ENCODE measurements at regions not wholly inside any gene's neighbourhood (a gene's known extent, or its start where the extent isn't known, plus 50 kb on each side); places are given as distances from the start of the nearest gene placed in this dataset.

DNA sequence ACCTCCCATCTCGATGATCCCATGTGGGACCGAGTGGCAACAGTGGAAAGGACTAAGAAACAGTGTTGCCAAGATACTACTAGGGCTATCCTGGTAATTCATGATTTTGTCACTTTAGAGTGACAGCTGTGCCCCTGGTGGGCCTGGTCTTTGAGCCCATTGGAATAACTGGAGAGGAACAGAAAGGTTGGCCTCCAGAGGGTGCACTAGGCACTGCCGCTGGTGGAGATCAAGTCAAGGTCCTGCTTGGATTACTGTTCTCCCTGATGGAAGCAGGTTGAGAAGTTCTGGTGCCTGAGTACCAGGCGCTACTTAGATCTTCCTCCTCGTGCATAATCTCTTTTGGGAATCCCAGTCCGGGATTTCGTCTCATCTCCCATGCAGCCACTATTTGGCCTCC lies 129.6 kb downstream of the SEC61B start:
- H3K4me2 ChIP-seq (ENCODE audit: low read length) = no peak overlapping the region
- intact Hi-C loops (cut with micrococcal nuclease) = no loop called here
- no peaks in the 10 kb centered on the region for H3K4me1 ChIP-seq (ENCODE audit: insufficient read depth, low read length)
- H4K20me1 ChIP-seq (ENCODE audit: low read length) = no peaks in the 10 kb centered on the region
- H3K36me3 ChIP-seq (ENCODE audit: low read depth, low read length) = no peaks in the 10 kb centered on the region
- DNase-seq = no peak
- H3K9me2 ChIP-seq (replicated peaks; ENCODE audit: low read length) = no peaks in the 10 kb centered on the region
- H3F3A ChIP-seq (ENCODE audit: low read length, unreplicated experiment) = no peaks in the 10 kb centered on the region
- no peak overlapping the region for H3K27ac ChIP-seq (ENCODE audit: low read length)
- CTCF ChIA-PET = no interaction called here
- H3K27me3 ChIP-seq (ENCODE audit: low read length) = peaks cover 12% of the 10 kb centered on the region
- H2AFZ ChIP-seq (ENCODE audit: low read length) = no peak overlapping the region
- BruUV-seq (replicated peaks) = no TSS peak
- no peaks in the 10 kb centered on the region for H3K9me3 ChIP-seq (ENCODE audit: low read length)
- TF ChIP-seq EZH2 (IDR thresholded peaks at IDR 0.05; ENCODE audit: low read length, unreplicated experiment) = no peak
- TF ChIP-seq CTCF (conservative IDR thresholded peaks at IDR 0.05; ENCODE audit: low read depth, low read length) = 0 out of 2 replicates have a peak, but pooled peaks have one; percentile 15
- POLR2A ChIA-PET (ENCODE audit: unreplicated experiment) = no interaction called here
- no peaks in the 10 kb centered on the region for H3K79me2 ChIP-seq (ENCODE audit: low read length)
- H3K9ac ChIP-seq (ENCODE audit: low read length) = no peak overlapping the region
- ATAC-seq = no peak
- no peak overlapping the region for H3K4me3 ChIP-seq (ENCODE audit: low read length)

DNA sequence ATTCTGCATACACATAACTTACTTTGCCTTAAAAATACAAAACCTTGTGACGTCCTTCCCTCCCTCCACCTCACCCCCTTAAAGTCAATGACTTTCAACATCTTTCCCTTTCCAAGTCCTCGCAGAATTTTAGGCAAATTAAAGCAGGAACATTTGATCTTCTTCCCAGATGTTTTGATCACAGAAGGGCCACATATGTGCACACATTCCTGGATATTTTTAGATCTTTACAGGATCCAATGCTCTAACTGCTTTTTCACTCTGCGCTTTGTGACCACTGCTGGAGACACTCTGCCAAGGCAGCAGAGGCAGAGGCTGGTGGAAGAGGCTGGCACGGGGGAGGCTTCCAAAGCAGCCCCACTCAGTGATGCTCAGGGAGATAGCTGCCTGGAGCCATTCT lies 130.7 kb downstream of the SEC61B start:
- no peak overlapping the region for H3K4me3 ChIP-seq (ENCODE audit: low read length)
- ChIA-PET POLR2A (ENCODE audit: unreplicated experiment) (no interaction called here), CTCF (no interaction called here)
- no peaks in the 10 kb centered on the region for H3F3A ChIP-seq (ENCODE audit: low read length, unreplicated experiment)
- no peak overlapping the region for H3K27ac ChIP-seq (ENCODE audit: low read length)
- H3K4me1 ChIP-seq (ENCODE audit: insufficient read depth, low read length) = no peaks in the 10 kb centered on the region
- ATAC-seq (no peak), DNase-seq (no peak)
- H2AFZ ChIP-seq (ENCODE audit: low read length) = no peak overlapping the region
- H4K20me1 ChIP-seq (ENCODE audit: low read length) = no peaks in the 10 kb centered on the region
- TF ChIP-seq EZH2phosphoT487 (IDR thresholded peaks at IDR 0.05; ENCODE audit: borderline replicate concordance, low read length) (no peak), CTCF (conservative IDR thresholded peaks at IDR 0.05; ENCODE audit: low read depth, low read length) (no peak), EZH2 (IDR thresholded peaks at IDR 0.05; ENCODE audit: low read length, unreplicated experiment) (no peak)
- no peaks in the 10 kb centered on the region for H3K79me2 ChIP-seq (ENCODE audit: low read length)
- no peaks in the 10 kb centered on the region for H3K9me2 ChIP-seq (replicated peaks; ENCODE audit: low read length)
- H3K36me3 ChIP-seq (ENCODE audit: low read depth, low read length) = no peaks in the 10 kb centered on the region
- peaks cover 16% of the 10 kb centered on the region for H3K27me3 ChIP-seq (ENCODE audit: low read length)
- intact Hi-C loops (cut with micrococcal nuclease) = no loop called here
- no peaks in the 10 kb centered on the region for H3K9me3 ChIP-seq (ENCODE audit: low read length)
- no peak overlapping the region for H3K4me2 ChIP-seq (ENCODE audit: low read length)
- H3K9ac ChIP-seq (ENCODE audit: low read length) = no peak overlapping the region
- BruUV-seq (replicated peaks) = no TSS peak

DNA sequence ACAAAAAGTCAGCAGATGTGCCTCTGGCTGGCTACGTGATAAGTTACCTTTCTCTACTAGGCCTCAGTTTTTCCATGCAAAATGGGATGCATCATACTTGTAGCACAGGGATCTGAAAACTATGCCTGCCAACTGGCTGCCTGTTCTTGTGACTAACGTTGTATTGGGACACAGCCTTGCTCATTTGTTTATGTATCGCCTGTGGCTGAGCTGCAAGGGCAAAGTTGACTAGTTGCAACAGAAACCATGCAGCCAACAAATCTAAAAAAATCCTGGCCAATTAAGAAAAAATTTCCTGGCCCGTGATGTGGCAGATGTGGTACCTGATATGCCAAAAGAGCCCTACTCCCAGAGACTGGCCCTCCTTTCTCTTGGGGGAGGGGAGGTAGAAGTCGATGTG lies 131.3 kb downstream of the SEC61B start:
- Histone ChIP-seq H3K27ac (ENCODE audit: low read length) (no peak overlapping the region), H3K79me2 (ENCODE audit: low read length) (no peaks in the 10 kb centered on the region), H3F3A (ENCODE audit: low read length, unreplicated experiment) (no peaks in the 10 kb centered on the region), H3K36me3 (ENCODE audit: low read depth, low read length) (no peaks in the 10 kb centered on the region), H3K4me3 (ENCODE audit: low read length) (no peak overlapping the region), H4K20me1 (ENCODE audit: low read length) (no peaks in the 10 kb centered on the region), H3K4me1 (ENCODE audit: insufficient read depth, low read length) (no peaks in the 10 kb centered on the region), H3K27me3 (ENCODE audit: low read length) (peaks cover 19% of the 10 kb centered on the region), H3K9me3 (ENCODE audit: low read length) (no peaks in the 10 kb centered on the region), H3K9ac (ENCODE audit: low read length) (no peak overlapping the region), H2AFZ (ENCODE audit: low read length) (no peak overlapping the region), H3K4me2 (ENCODE audit: low read length) (no peak overlapping the region), H3K9me2 (replicated peaks; ENCODE audit: low read length) (no peaks in the 10 kb centered on the region)
- TF ChIP-seq CTCF (conservative IDR thresholded peaks at IDR 0.05; ENCODE audit: low read depth, low read length) (no peak), EZH2phosphoT487 (IDR thresholded peaks at IDR 0.05; ENCODE audit: borderline replicate concordance, low read length) (no peak), EZH2 (IDR thresholded peaks at IDR 0.05; ENCODE audit: low read length, unreplicated experiment) (no peak)
- intact Hi-C loops (cut with micrococcal nuclease) = no loop called here
- ChIA-PET CTCF (no interaction called here), POLR2A (ENCODE audit: unreplicated experiment) (no interaction called here)
- DNase-seq = peak; percentile 40
- BruUV-seq (replicated peaks) = no TSS peak
- ATAC-seq = no peak

All from PC-3 (cell line).